H9 (cell line): ENCODE measurements at regions not wholly inside any gene's neighbourhood (a gene's known extent, or its start where the extent isn't known, plus 50 kb on each side); places are given as distances from the start of the nearest gene placed in this dataset.

ENCODE experiments used
- DNase-seq: peaks from one replicate; pipeline ENCODE4 v3.0.0-alpha.2; 2017
- H2AFZ ChIP-seq: one replicate; pipeline ENCODE4 v1.6.1; 2013; ENCODE audit warnings: mild to moderate bottlenecking, low read length, control low read depth, moderate library complexity
- H2AK5ac ChIP-seq: 2 replicates; pipeline ENCODE4 v1.6.1; 2013; ENCODE audit warnings: low read length, control low read depth, mixed read lengths; ENCODE audit not compliant: insufficient read length
- H2BK120ac ChIP-seq: one replicate; pipeline ENCODE4 v1.6.1; 2013; ENCODE audit warnings: low read depth, mild to moderate bottlenecking, low read length, control low read depth, inconsistent platforms; ENCODE audit not compliant: poor library complexity, severe bottlenecking
- H2BK12ac ChIP-seq: 2 replicates; pipeline ENCODE4 v1.6.1; 2013; ENCODE audit warnings: low read length, control low read depth, mixed read lengths, low read depth; ENCODE audit not compliant: insufficient read length
- H2BK15ac ChIP-seq: 2 replicates; pipeline ENCODE4 v1.6.1; 2013; ENCODE audit warnings: low read depth, low read length, control low read depth
- H2BK20ac ChIP-seq: one replicate; pipeline ENCODE4 v1.6.1; 2013; ENCODE audit warnings: low read depth, mild to moderate bottlenecking, low read length, control low read depth, inconsistent platforms; ENCODE audit not compliant: poor library complexity, severe bottlenecking
- H2BK5ac ChIP-seq: 2 replicates; pipeline ENCODE4 v1.6.1; 2013; ENCODE audit warnings: low read length, control low read depth, mixed read lengths; ENCODE audit not compliant: insufficient read length
- H3K14ac ChIP-seq: 2 replicates; pipeline ENCODE4 v1.6.1; 2013; ENCODE audit warnings: low read length, control low read depth; ENCODE audit not compliant: insufficient read depth
- H3K18ac ChIP-seq: 2 replicates; pipeline ENCODE4 v1.6.1; 2013; ENCODE audit warnings: low read depth, mild to moderate bottlenecking, mixed read lengths, low read length, control low read depth; ENCODE audit not compliant: insufficient read length
- H3K23ac ChIP-seq: 2 replicates; pipeline ENCODE4 v1.6.1; 2013; ENCODE audit warnings: low read length, control low read depth, mixed read lengths, low read depth; ENCODE audit not compliant: insufficient read length
- H3K23me2 ChIP-seq: 2 replicates; pipeline ENCODE4 v1.6.1; 2013; ENCODE audit warnings: low read depth, mild to moderate bottlenecking, mixed read lengths, low read length, control low read depth; ENCODE audit not compliant: insufficient read length, poor library complexity, severe bottlenecking
- H3K27ac ChIP-seq: 2 replicates; pipeline ENCODE4 v1.5.1; 2013; ENCODE audit warnings: low read length, control low read depth, mixed read lengths, low read depth; ENCODE audit not compliant: insufficient read length
- H3K27me3 ChIP-seq: 2 replicates; pipeline ENCODE4 v1.6.1; 2013; ENCODE audit warnings: low read length, control low read depth, inconsistent platforms; ENCODE audit not compliant: insufficient read depth
- H3K4ac ChIP-seq: 2 replicates; pipeline ENCODE4 v1.6.1; 2013; ENCODE audit warnings: low read depth, mild to moderate bottlenecking, control low read depth, inconsistent platforms, low read length, moderate library complexity
- H3K4me1 ChIP-seq: 2 replicates; pipeline ENCODE4 v1.6.1; 2013; ENCODE audit warnings: low read length, control low read depth, inconsistent platforms; ENCODE audit not compliant: insufficient read depth
- H3K4me2 ChIP-seq: 2 replicates; pipeline ENCODE4 v1.6.1; 2013; ENCODE audit warnings: low read length, control low read depth, mixed read lengths; ENCODE audit not compliant: insufficient read length, insufficient read depth
- H3K56ac ChIP-seq: 2 replicates; pipeline ENCODE4 v1.6.1; 2013; ENCODE audit warnings: low read depth, mild to moderate bottlenecking, mixed read lengths, low read length, control low read depth; ENCODE audit not compliant: insufficient read length
- H3K79me1 ChIP-seq: 2 replicates; pipeline ENCODE4 v1.6.1; 2013; ENCODE audit warnings: low read depth, mild to moderate bottlenecking, moderate library complexity, low read length, control low read depth, inconsistent platforms; ENCODE audit not compliant: insufficient read depth, poor library complexity, severe bottlenecking
- H3K79me2 ChIP-seq: 2 replicates; pipeline ENCODE4 v1.6.1; 2013; ENCODE audit warnings: low read length, control low read depth, inconsistent platforms; ENCODE audit not compliant: insufficient read depth
- H3K9ac ChIP-seq: 2 replicates; pipeline ENCODE4 v1.6.1; 2013; ENCODE audit warnings: low read length, control low read depth, mixed read lengths; ENCODE audit not compliant: insufficient read length; ENCODE audit errors: extremely low read depth
- H3K9me3 ChIP-seq: one replicate; pipeline ENCODE4 v1.6.1; 2013; ENCODE audit warnings: low read depth, low read length, inconsistent platforms; ENCODE audit not compliant: control insufficient read depth
- H3T11ph ChIP-seq: one replicate; pipeline ENCODE4 v1.6.1; 2013; ENCODE audit warnings: mild to moderate bottlenecking, low read length, control low read depth, inconsistent platforms
- H4K20me1 ChIP-seq: one replicate; pipeline ENCODE4 v1.6.1; 2013; ENCODE audit not compliant: control insufficient read depth, insufficient read length, insufficient read depth
- H4K5ac ChIP-seq: 2 replicates; pipeline ENCODE4 v1.6.1; 2013; ENCODE audit warnings: low read depth, mild to moderate bottlenecking, mixed read lengths, low read length, control low read depth; ENCODE audit not compliant: insufficient read length
- H4K8ac ChIP-seq: replicated peaks from 2 replicates; pipeline ENCODE4 v1.6.1; 2013; ENCODE audit warnings: low read length, control low read depth, mixed read lengths, low read depth; ENCODE audit not compliant: insufficient read length
- H4K91ac ChIP-seq: 2 replicates; pipeline ENCODE4 v1.6.1; 2013; ENCODE audit warnings: low read depth, mild to moderate bottlenecking, moderate library complexity, mixed read lengths, low read length, control low read depth; ENCODE audit not compliant: insufficient read length
- H3K27ac Mint-ChIP-seq, 3 experiments: 2 replicates in 2 of 3; 3 replicates in 1 of 3; pipeline ENCODE4 v1.8.0; 2020 to 2021; ENCODE audit warnings: mixed read lengths in 3 of 3, mild to moderate bottlenecking in 1 of 3, moderate library complexity in 1 of 3
- H3K27me3 Mint-ChIP-seq: 2 replicates; pipeline ENCODE4 v1.8.0; 2021; ENCODE audit warnings: low read depth, mild to moderate bottlenecking, moderate library complexity, mixed read lengths
- H3K36me3 Mint-ChIP-seq, 3 experiments: 2 replicates in 2 of 3; 3 replicates in 1 of 3; pipeline ENCODE4 v1.8.0; 2020 to 2021; ENCODE audit warnings: low read depth in 3 of 3, mixed read lengths in 3 of 3; ENCODE audit not compliant: insufficient read depth in 1 of 3
- H3K4me1 Mint-ChIP-seq, 2 experiments: 2 replicates each; pipeline ENCODE4 v1.8.0; 2020; ENCODE audit warnings: mixed read lengths in 2 of 2
- H3K4me3 Mint-ChIP-seq, 2 experiments: 2 replicates in 1 of 2; 3 replicates in 1 of 2; pipeline ENCODE4 v1.8.0; 2020 to 2021; ENCODE audit warnings: mild to moderate bottlenecking in 2 of 2, mixed read lengths in 2 of 2, moderate library complexity in 1 of 2
- H3K9me3 Mint-ChIP-seq, 2 experiments: 2 replicates in 1 of 2; 3 replicates in 1 of 2; pipeline ENCODE4 v1.8.0; 2020; ENCODE audit warnings: mild to moderate bottlenecking in 2 of 2, mixed read lengths in 2 of 2, moderate library complexity in 1 of 2
- WGBS: extraction: QIAGEN DNeasy Blood & Tissue Kit; methylation state at CpG from one replicate; pipeline ENCODE4 v1.1.7; 2013; ENCODE audit warnings: missing lambda C conversion rate, low lambda C conversion rate, mixed read lengths; ENCODE audit not compliant: insufficient read length; ENCODE audit errors: extremely low coverage; 5-methylcytosine and 5-hydroxymethylcytosine counted together
- TF ChIP-seq, protein P1 (sequence below): fragments of 200-600 bp; sonication (generic); conservative IDR thresholded peaks from 3 replicates; pipeline ENCODE4 v1.8.0; 2021; ENCODE audit warnings: antibody characterized with exemption, mild to moderate bottlenecking

DNA sequence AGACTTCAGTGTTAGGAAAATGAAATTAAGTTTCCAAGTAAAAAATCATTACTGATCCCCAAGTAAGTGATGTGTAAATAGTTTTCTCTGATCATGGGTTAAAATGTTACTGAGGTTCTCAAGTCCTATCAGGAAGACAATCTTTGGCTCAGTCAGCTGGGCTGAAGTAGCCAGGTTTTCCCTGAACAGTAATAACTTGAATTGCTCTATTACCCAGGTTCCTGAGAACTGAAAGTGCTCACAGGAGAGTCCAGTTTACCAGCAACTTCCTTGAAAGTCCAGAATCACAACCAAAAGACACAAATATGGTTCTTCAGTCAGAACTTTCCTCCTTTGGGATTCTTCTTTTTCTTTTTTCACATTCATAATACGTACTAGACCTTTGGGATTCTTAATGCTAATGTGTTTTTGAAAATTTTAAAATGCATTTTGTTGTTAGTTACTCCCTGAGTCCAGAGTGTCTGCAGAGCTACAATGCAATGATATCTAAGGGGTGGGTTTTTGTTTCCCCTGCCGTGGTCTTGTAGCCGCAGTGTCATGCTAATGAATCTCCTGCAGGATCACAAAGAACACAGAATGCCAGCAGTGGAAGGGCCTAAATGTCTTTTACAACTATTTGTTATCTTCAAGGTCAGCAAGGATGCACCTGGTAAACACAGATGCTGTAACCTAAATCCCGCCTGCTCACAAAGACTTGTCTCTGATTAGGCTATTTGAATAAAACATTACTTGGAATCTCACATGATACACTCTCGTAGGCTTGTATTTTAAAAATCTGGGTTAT lies 439.8 kb upstream of the NR3C2 start:
- Histone ChIP-seq H3K4me2 (peak overlapping the region; percentile 6), H3K27ac (peak overlapping the region; percentile 59), H4K8ac (no peak overlapping the region), H3K23me2 (no peaks in the 10 kb centered on the region), H4K20me1 (no peaks in the 10 kb centered on the region), H4K5ac (no peak overlapping the region), H2BK20ac (peak overlapping the region; percentile 90), H3K14ac (no peak overlapping the region), H2AK5ac (no peak overlapping the region), H3K79me2 (no peaks in the 10 kb centered on the region), H3K4me1 (peaks cover 4% of the 10 kb centered on the region; the same call in 1 of the 2 replicates), H2BK5ac (no peak overlapping the region), H2AFZ (no peak overlapping the region), H3K9ac (no peak overlapping the region), H2BK120ac (no peak overlapping the region), H2BK12ac (peak overlapping the region; percentile 53), H3T11ph (no peak overlapping the region), H3K56ac (no peak overlapping the region), H3K27me3 (no peaks in the 10 kb centered on the region), H3K9me3 (no peaks in the 10 kb centered on the region), H3K18ac (no peak overlapping the region), H4K91ac (no peak overlapping the region), H3K23ac (no peak overlapping the region), H3K79me1 (no peaks in the 10 kb centered on the region), H2BK15ac (no peak overlapping the region), H3K4ac (no peak overlapping the region; the same call in 1 of the 2 replicates)
- peaks cover 0 to 7% (median 0%) of the 10 kb centered on the region in 3 experiments; a peak in 3 of 7 replicates for H3K36me3 Mint-ChIP-seq
- no CpG with 5 or more reads among the region's 5 CpGs for WGBS
- H3K4me1 Mint-ChIP-seq = peaks cover 44 to 54% of the 10 kb centered on the region in 2 experiments
- no peaks in the 10 kb centered on the region; a peak in 1 of 5 replicates for H3K9me3 Mint-ChIP-seq
- peak overlapping the region in 1 of 2 experiments; percentile 21; a peak in 2 of 5 replicates for H3K4me3 Mint-ChIP-seq
- peak overlapping the region in 2 of 3 experiments; percentile 96 to 98; a peak in 5 of 7 replicates for H3K27ac Mint-ChIP-seq
- DNase-seq = peak; percentile 80
- peaks cover 38% of the 10 kb centered on the region for H3K27me3 Mint-ChIP-seq
- TF ChIP-seq, protein P1, sequence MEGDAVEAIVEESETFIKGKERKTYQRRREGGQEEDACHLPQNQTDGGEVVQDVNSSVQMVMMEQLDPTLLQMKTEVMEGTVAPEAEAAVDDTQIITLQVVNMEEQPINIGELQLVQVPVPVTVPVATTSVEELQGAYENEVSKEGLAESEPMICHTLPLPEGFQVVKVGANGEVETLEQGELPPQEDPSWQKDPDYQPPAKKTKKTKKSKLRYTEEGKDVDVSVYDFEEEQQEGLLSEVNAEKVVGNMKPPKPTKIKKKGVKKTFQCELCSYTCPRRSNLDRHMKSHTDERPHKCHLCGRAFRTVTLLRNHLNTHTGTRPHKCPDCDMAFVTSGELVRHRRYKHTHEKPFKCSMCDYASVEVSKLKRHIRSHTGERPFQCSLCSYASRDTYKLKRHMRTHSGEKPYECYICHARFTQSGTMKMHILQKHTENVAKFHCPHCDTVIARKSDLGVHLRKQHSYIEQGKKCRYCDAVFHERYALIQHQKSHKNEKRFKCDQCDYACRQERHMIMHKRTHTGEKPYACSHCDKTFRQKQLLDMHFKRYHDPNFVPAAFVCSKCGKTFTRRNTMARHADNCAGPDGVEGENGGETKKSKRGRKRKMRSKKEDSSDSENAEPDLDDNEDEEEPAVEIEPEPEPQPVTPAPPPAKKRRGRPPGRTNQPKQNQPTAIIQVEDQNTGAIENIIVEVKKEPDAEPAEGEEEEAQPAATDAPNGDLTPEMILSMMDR = no peak
